Inflammatory macrophage (primary cell): ENCODE measurements at regions not wholly inside any gene's neighbourhood (a gene's known extent, or its start where the extent isn't known, plus 50 kb on each side); places are given as distances from the start of the nearest gene placed in this dataset.

Experiments used
- DNase-seq, 2 donors: peaks; one replicate each; pipeline ENCODE4 v3.0.0-alpha.2; 2020 to 2022

GRCh38 chr13:71068041-71068440 is 799.0 kb downstream of the DACH1 start:
- DNase-seq: no peak

DNA sequence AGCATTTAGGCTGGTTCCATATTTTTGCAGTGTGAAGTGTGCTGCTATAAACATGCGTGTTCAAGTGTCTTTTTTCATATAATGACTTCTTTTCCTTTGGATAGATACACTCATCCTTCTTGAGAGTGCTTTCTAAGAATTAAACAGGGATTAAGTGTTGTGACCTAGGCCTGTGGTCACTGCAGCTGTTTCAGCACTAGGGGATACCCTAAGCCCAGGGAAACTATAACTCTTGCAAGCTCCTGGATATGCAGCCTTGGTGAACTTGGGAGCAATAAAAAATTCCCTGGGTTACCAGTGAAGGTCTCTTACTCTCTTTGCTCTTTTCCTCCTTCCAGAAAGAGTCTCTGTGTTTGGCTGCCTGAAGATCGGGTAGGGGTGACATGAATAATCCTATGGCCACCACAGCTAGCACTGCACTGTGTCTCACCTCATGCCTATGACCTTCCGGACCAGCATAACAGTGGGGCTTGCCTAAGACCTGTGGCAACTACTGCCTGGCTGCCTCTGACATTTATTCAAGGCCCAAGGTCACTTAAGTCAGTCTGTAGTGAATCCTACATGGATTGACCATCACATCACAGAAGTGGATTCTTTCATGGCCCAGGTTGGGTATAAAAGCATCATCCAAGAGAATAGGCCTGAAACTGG is 799.7 kb downstream of the DACH1 start:
- no peak for DNase-seq

DNA sequence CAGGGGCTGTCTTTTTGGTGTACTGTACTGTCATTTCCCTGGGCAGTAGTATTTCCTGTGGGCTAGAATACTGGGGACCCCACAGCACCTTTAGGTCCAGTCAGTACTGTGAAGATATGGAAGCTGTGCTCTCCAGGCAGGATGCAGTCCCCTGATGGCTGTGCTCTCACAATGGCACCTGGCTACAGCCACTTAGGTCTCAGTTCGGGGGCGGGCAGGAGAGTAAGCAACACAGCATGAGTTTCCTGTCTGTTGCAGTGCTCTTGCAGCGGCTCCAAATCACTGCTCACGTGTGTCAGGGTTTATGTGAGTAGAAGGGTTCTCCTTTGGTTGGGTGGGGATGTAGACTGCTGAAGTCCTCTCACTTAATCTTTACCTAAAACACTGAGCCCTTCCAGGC is 810.4 kb downstream of the DACH1 start:
- DNase-seq: no peak

DNA sequence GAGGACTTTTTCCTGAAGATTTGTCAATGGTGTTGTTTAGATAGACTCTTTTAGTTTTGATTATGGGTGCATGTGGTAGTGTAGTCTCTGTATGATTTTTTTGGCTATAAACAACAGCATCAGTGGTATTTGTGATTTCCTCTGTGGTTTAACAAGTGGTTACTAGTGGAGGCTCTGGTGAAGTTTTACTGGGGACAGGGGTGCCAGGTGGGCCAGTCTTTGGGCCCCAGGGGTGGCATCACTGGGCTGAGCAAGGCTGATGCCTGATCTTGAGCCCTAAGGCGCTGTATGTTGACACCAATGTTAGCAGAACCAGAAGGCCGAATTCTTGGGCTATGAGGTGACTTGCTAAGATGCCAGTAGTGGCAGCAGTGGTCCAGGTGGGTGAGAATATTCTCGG is 811.4 kb downstream of the DACH1 start:
- DNase-seq: no peak

DNA sequence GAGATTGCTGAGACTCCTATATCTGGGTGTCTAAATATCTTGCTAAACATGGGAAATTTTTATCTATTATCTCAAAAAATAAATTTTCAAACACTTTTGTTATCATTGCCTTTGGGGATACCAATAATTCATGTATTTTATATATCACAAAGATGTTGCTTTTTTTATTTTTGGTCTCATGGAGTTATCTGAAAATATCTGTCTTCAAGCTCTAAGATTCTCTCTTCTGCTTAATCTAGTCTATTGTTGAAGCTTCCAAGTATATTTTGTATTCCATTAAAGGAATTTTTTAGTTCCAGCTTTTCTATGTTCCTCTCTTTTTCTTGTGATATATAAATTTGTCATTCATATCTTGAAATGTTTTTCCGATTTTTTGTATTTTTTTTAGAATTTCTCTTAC is 812.0 kb downstream of the DACH1 start:
- DNase-seq: no peak

- DNase-seq: no peak
Observed at GRCh38 chr13:71054358-71054757, 812.6 kb downstream of the DACH1 start.

- DNase-seq: no peak
Observed at GRCh38 chr13:71051573-71051972, 815.4 kb downstream of the DACH1 start.

GRCh38 chr13:71046360-71047079 is 820.5 kb downstream of the DACH1 start:
- no peak for DNase-seq

- DNase-seq: no peak
Observed at GRCh38 chr13:71045101-71045500, 821.9 kb downstream of the DACH1 start.

- DNase-seq: no peak
Observed at GRCh38 chr13:71039440-71039839, 827.6 kb downstream of the DACH1 start.

- no peak for DNase-seq
Observed at GRCh38 chr13:71034018-71034417, 833.0 kb downstream of the DACH1 start.

DNA sequence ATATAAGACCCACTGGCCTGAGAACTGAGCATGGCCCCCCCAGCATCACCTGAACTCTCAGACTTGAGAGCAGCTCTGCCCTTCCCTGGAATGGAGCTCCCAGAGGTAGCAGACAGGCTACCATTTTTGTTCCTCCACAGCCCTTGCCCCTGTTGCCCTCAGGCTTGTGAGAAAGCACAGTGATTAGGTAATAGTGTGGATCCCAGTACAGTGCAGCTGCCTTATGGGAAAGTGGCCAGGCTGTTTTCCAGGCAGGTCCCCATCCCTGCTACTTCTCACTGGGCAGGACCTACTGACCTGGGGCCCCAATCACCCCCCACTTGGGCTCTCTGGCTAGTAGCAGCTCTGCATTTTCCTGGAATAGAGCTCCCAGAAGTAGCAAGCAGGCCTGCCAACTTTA is 834.0 kb downstream of the DACH1 start:
- no peak for DNase-seq

- DNase-seq: no peak
Observed at GRCh38 chr13:71030784-71031183, 836.2 kb downstream of the DACH1 start.

DNA sequence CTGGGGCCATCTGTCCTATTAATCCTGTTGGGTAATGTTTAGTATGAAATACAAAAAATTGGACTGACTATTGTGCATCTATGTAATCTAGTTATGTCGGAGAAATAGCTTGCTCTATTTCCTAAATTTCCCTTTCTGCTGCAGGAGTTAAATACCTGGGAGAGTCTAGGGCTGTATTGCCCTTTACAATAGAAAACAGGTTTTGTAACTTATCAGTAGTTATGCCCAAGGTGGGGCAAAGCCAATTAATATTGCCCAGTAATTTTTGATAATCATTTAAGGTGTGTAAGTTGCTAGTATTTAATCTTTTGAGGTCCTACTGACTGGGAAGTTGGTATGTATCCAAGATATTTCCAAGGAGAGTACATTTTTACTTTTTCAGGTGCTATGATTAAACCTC is 838.1 kb downstream of the DACH1 start:
- DNase-seq: no peak

DNA sequence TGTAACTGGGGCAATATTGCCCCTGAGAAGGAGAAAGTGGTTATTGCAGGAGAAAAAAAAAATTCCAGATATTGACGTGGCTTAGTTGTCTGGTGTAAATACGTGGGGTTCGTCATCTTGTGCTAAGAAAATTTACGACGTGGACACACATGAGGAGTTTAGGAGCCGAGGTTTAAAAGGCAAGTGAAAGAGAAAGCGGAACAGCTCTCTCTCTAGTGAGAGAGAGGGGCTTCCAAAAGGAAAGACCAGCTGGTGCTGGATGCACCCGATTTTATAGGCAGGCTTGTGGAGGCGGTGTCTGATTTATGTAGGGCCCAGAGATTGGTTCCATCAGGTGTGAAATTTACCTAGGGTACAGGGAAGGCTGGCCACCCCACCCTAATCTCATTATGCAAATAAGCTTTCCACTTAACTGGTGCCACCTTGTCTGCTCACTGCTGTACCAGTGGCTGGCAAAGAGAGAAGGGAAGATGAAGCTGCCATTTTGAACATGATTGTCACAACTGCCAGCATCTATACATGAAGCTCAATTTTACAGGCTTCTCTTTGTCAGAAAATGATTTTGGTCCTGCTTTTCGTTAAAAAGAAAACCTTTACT is 845.1 kb downstream of the DACH1 start:
- no peak for DNase-seq

GRCh38 chr13:71018995-71019394 is 848.0 kb downstream of the DACH1 start:
- no peak for DNase-seq

DNA sequence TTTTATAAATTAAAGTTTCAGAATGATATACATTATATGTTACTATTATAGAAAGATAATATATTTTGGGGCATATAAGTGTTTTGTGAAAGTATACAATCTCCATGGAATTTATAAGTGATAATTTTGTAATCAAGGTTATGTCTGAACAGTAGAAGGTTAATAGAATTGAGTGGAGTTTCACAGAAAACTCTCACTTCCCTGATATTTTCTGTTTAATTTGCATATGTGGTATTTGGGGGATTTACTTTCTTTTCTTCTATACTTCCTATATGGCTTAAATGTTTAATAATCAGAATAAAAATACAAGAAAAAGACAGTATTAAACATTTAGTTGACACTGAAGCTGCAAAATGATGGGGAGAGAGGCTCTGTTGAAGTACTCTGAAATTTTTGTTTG is 848.5 kb downstream of the DACH1 start:
- no peak for DNase-seq

- no peak for DNase-seq
Observed at GRCh38 chr13:71017607-71018006, 849.4 kb downstream of the DACH1 start.

DNA sequence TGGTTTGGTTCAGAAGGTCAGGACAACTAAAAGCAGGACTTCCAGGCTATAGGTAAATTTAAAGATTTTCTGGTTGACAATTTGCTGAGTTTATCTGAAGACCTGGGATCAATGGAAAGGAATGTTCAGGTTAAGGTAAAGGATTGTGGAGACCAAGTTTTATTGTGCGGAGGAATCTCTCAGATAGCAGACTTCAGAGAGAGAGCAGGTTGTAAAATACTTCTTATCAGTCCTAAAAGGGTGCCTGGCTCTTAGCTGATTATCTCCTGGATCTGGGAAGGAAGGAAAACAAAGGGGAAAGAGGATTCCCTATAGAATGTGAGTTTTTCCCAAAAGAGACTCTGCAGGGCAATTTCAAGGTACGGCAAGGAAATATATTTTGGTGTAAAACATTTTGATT is 851.5 kb downstream of the DACH1 start:
- DNase-seq: no peak

GRCh38 chr13:71015021-71015420 is 852.0 kb downstream of the DACH1 start:
- DNase-seq: no peak

DNA sequence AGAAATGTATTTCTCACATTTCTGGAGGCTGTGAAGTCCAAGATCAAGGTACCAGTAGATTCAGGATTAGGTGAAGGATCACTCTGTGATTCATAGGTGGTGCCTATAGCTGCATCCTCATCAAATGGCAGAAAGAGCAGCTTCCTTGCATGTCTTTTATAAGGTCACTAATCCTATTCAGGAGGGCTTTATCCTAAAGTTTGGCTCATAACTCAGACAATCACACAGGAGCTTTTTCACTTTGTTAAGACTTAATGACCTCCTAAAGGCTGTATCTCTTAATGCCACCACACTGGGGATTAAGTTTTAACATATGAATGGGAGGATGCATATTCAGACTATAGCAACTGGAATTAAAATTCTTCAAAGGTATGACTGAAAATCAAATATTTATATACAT is 861.1 kb downstream of the DACH1 start:
- DNase-seq: no peak

- DNase-seq: no peak
Observed at GRCh38 chr13:70995338-70995737, 871.7 kb downstream of the DACH1 start.

- DNase-seq: no peak
Observed at GRCh38 chr13:70994191-70994590, 872.8 kb downstream of the DACH1 start.

- DNase-seq: no peak
Observed at GRCh38 chr13:70987043-70987442, 878.8 kb upstream of the KLHL1 start.
